Cardiac muscle cell (in vitro differentiated cells and primary cell): ENCODE measurements at regions not wholly inside any gene's neighbourhood (a gene's known extent, or its start where the extent isn't known, plus 50 kb on each side); places are given as distances from the start of the nearest gene placed in this dataset.

Source experiments
- DNase-seq, 2 donors: peaks; one replicate each; pipeline versions ENCODE4 v3.0.0 to v3.0.0-alpha.2; 2010 to 2017; ENCODE audit warnings: low read depth in 1 of 2, low spot score in 1 of 2
- H3K27ac ChIP-seq: fragments of 200-600 bp; sonication (generic); 2 replicates; pipeline ENCODE4 v1.5.1; 2016
- H3K27me3 ChIP-seq: fragments of 200-600 bp; sonication (generic); 2 replicates; pipeline ENCODE4 v1.6.0; 2016; ENCODE audit warnings: control low read depth
- H3K36me3 ChIP-seq: fragments of 200-600 bp; sonication (generic); 2 replicates; pipeline ENCODE4 v1.5.1; 2016; ENCODE audit warnings: control low read depth
- H3K4me1 ChIP-seq: fragments of 200-600 bp; sonication (generic); 2 replicates; pipeline ENCODE4 v1.8.1; 2017; ENCODE audit warnings: low read depth, mild to moderate bottlenecking, mixed run types
- H3K4me3 ChIP-seq: fragments of 200-600 bp; sonication (generic); 2 replicates; pipeline ENCODE4 v1.5.1; 2016; ENCODE audit warnings: mild to moderate bottlenecking
- H3K9me3 ChIP-seq: fragments of 200-600 bp; sonication (generic); 2 replicates; pipeline ENCODE4 v1.5.1; 2017; ENCODE audit warnings: low read depth, mild to moderate bottlenecking, control low read depth
- CTCF ChIP-seq: IDR thresholded peaks from 2 replicates; pipeline ENCODE4 v1.5.1; 2012; ENCODE audit warnings: low read depth, mild to moderate bottlenecking, low read length

DNA sequence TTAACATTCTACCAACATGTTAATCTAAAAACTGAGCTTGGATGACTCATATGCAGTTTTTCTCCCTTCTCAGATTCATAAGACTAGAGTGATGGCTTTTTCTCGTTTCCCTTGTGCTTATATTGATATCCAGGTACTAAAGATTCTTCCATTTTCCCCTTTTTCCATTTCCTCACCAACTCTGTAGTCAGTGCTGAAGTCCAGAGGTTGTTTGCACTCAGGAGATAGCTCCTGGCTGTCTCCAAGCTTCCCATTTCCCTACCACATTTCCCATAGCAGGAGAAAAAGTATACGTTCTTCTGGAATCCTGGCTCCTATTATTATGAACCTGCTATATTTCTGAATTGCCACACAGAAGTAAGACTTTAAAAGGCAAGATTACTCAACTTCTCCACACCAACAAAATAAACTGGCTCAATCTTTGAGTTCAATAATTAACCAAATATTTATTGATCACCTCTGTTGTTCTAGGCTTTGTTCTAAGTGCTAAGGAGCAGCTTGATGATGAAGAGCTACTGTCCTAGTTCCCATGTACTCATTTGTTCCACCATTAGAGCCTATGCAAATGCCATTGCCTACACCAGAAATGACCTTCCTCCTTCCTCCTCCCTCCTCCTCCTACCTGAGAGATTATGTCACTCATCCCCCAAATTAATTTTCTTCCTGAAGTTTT lies 454.4 kb upstream of the RPS6KA3 start:
- Histone ChIP-seq H3K9me3 (no peaks in the 10 kb centered on the region), H3K4me3 (no peak overlapping the region), H3K36me3 (no peaks in the 10 kb centered on the region), H3K4me1 (no peaks in the 10 kb centered on the region), H3K27me3 (no peaks in the 10 kb centered on the region), H3K27ac (no peak overlapping the region)
- DNase-seq, result no peak
- TF ChIP-seq CTCF, result no peak

GRCh38 chrX:20718592-20719380 lies 452.1 kb upstream of the RPS6KA3 start:
- Histone ChIP-seq H3K27ac (no peak overlapping the region), H3K36me3 (no peaks in the 10 kb centered on the region), H3K4me3 (no peak overlapping the region), H3K27me3 (no peaks in the 10 kb centered on the region), H3K9me3 (no peaks in the 10 kb centered on the region), H3K4me1 (no peaks in the 10 kb centered on the region)
- DNase-seq, result no peak
- TF ChIP-seq CTCF, result no peak

DNA sequence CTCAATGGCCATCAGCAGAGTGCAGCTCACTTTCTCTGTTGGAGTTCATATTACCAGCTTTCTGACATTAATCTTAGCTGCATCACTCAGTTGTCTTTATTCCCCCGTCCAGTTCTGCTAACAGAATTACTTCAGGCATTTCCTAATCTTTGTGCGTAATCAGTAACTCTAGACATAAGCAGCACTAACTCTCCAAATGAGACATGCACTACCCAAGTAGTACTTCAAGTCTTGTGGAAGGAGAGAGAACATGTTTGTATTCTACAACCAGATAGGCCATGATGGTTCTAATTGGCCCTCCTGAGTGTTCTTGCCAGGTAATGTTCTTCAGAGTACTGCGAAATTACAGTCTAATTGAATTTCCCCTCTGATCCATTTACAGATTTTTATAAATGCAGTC lies 448.5 kb upstream of the RPS6KA3 start:
- Histone ChIP-seq H3K4me3 (no peak overlapping the region), H3K27me3 (no peaks in the 10 kb centered on the region), H3K27ac (no peak overlapping the region), H3K4me1 (no peaks in the 10 kb centered on the region), H3K9me3 (no peaks in the 10 kb centered on the region), H3K36me3 (no peaks in the 10 kb centered on the region)
- no peak for TF ChIP-seq CTCF
- DNase-seq, result no peak

DNA sequence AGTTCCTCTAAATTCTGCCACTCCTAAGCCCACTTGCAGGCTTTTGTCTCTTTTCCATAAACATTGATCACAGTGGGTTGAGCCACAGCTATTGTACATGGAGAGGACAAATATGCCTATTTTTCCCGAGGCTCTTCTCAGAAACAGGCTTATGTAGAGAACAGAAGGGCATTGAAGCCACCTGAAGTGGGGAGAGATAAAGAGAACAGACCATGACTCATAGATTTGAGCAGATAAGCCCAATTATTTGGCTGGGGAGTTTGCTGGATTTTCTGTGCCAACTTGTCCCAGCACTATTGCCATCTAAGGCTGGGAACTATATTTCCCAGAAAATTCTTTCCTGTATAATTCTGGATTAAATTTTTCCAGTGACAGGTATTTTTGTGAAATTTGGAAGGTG lies 446.1 kb upstream of the RPS6KA3 start:
- H3K9me3 ChIP-seq, result no peaks in the 10 kb centered on the region
- TF ChIP-seq CTCF, result no peak
- no peak overlapping the region for H3K4me3 ChIP-seq
- H3K27ac ChIP-seq, result no peak overlapping the region
- no peaks in the 10 kb centered on the region for H3K36me3 ChIP-seq
- no peaks in the 10 kb centered on the region for H3K27me3 ChIP-seq
- H3K4me1 ChIP-seq, result no peaks in the 10 kb centered on the region
- DNase-seq, result no peak

GRCh38 chrX:20711366-20711765 lies 444.7 kb upstream of the RPS6KA3 start:
- TF ChIP-seq CTCF, result no peak
- no peak for DNase-seq
- Histone ChIP-seq H3K36me3 (no peaks in the 10 kb centered on the region), H3K9me3 (no peaks in the 10 kb centered on the region), H3K27me3 (no peaks in the 10 kb centered on the region), H3K4me3 (no peak overlapping the region), H3K27ac (no peak overlapping the region), H3K4me1 (no peaks in the 10 kb centered on the region)
